Vagina (tissue), 2 donors: ENCODE measurements at regions not wholly inside any gene's neighbourhood (a gene's known extent, or its start where the extent isn't known, plus 50 kb on each side); places are given as distances from the start of the nearest gene placed in this dataset.

Source experiments
- DNase-seq, 2 donors: peaks; one replicate each; pipeline ENCODE4 v3.0.0-alpha.2; 2017; ENCODE audit errors: extremely low spot score in 2 of 2
- H3K27ac ChIP-seq: fragments of 200-600 bp; sonication (generic); one replicate; pipeline ENCODE4 v1.5.1; 2019
- H3K27me3 ChIP-seq: fragments of 200-600 bp; sonication (generic); one replicate; pipeline ENCODE4 v1.5.1; 2019
- H3K36me3 ChIP-seq, 2 donors: fragments of 200-600 bp; sonication (generic); one replicate each; pipeline ENCODE4 v1.5.1; 2017 to 2019
- H3K4me1 ChIP-seq: fragments of 200-600 bp; sonication (generic); one replicate; pipeline ENCODE4 v1.5.1; 2019
- H3K4me3 ChIP-seq, 2 donors: fragments of 200-600 bp; sonication (generic); 1 replicate in 1 of 2; 2 replicates in 1 of 2; pipeline ENCODE4 v1.5.1; 2016 to 2019
- H3K9me3 ChIP-seq: fragments of 200-600 bp; sonication (generic); one replicate; pipeline ENCODE4 v1.5.1; 2019
- POLR2A ChIP-seq, 2 donors: fragments of 450-650 bp; IDR thresholded peaks; one replicate each; pipeline ENCODE4 v1.6.1; 2017; ENCODE audit warnings: antibody characterized with exemption in 2 of 2, mild to moderate bottlenecking in 2 of 2, moderate library complexity in 2 of 2
- POLR2AphosphoS5 ChIP-seq, 2 donors: sonication (generic); formaldehyde crosslinking; IDR thresholded peaks; one replicate each; pipeline ENCODE4 v1.9.0; 2017; ENCODE audit warnings: antibody characterized with exemption in 2 of 2, mild to moderate bottlenecking in 2 of 2, low read depth in 1 of 2; ENCODE audit not compliant: insufficient read depth in 1 of 2
- intact Hi-C: fragments of 100-400 bp; cut with DNase I; formaldehyde crosslinking; loops from one replicate; pipeline ENCODE4 v1.15.1; 2023
- TF ChIP-seq, protein P1 (sequence below), 3 experiments: fragments of 450-650 bp in 2 of 3; fragments of 200-600 bp in 1 of 3; sonication (generic) in 1 of 3; IDR thresholded peaks; one replicate each; pipeline ENCODE4 v1.5.1; 2017 to 2019; ENCODE audit warnings: antibody characterized with exemption in 3 of 3, mild to moderate bottlenecking in 2 of 3, moderate library complexity in 2 of 3

DNA sequence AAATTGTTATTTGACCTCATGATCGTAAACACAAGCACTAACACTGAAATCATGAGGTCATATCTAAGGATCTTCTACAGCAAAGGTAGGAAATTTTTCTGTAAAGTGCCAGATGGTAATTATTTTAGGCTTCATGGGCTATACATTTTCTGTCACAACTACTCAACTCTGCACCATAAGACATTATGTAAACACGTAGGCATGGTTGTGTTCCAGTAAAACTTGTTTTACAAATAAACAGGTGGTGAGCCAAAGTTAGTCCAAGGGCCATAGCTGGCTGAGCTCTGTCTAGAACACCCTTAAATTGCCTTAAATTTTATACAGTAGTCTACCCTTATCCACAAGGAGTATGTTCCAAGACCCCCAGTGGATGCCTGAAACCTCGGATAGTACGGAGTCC lies 147.3 kb upstream of the CYP1B1 start:
- H3K36me3 ChIP-seq: no peaks in the 10 kb centered on the region
- intact Hi-C loops: no loop called here
- no peaks in the 10 kb centered on the region for H3K27me3 ChIP-seq
- H3K27ac ChIP-seq: no peak overlapping the region
- no peak overlapping the region for H3K4me3 ChIP-seq
- H3K4me1 ChIP-seq: peaks cover 4% of the 10 kb centered on the region
- TF ChIP-seq POLR2A (IDR thresholded peaks at IDR 0.05) (no peak), POLR2AphosphoS5 (IDR thresholded peaks at IDR 0.05; ENCODE audit: insufficient read depth in 1 of 2, low read depth in 1 of 2) (no peak)
- TF ChIP-seq, protein P1, sequence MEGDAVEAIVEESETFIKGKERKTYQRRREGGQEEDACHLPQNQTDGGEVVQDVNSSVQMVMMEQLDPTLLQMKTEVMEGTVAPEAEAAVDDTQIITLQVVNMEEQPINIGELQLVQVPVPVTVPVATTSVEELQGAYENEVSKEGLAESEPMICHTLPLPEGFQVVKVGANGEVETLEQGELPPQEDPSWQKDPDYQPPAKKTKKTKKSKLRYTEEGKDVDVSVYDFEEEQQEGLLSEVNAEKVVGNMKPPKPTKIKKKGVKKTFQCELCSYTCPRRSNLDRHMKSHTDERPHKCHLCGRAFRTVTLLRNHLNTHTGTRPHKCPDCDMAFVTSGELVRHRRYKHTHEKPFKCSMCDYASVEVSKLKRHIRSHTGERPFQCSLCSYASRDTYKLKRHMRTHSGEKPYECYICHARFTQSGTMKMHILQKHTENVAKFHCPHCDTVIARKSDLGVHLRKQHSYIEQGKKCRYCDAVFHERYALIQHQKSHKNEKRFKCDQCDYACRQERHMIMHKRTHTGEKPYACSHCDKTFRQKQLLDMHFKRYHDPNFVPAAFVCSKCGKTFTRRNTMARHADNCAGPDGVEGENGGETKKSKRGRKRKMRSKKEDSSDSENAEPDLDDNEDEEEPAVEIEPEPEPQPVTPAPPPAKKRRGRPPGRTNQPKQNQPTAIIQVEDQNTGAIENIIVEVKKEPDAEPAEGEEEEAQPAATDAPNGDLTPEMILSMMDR (IDR thresholded peaks at IDR 0.05): no peak
- DNase-seq: no peak
- H3K9me3 ChIP-seq: no peaks in the 10 kb centered on the region

DNA sequence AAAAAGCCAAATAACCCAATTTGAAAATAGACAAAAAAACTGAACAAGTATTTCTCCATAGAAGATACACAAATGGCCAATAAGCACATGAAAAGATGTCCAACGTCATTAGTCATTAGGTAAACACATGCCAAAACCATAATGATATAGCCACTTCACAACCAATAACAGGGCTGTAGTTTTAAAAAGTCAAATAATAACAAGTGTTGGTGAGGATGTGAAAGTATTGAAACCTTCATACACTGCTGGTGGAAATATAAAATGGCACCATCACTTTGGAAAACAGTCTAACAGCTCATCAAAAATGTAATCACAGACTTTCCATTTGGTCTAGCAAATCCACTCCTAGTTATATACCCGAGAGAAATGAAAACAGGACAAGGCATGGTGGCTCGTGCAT lies 144.2 kb upstream of the CYP1B1 start:
- H3K36me3 ChIP-seq: no peaks in the 10 kb centered on the region
- peaks cover 4% of the 10 kb centered on the region for H3K4me1 ChIP-seq
- H3K27ac ChIP-seq: no peak overlapping the region
- H3K27me3 ChIP-seq: no peaks in the 10 kb centered on the region
- no peak overlapping the region for H3K4me3 ChIP-seq
- intact Hi-C loops: no loop called here
- TF ChIP-seq POLR2AphosphoS5 (IDR thresholded peaks at IDR 0.05; ENCODE audit: insufficient read depth in 1 of 2, low read depth in 1 of 2): no peak
- TF ChIP-seq POLR2A (IDR thresholded peaks at IDR 0.05): no peak
- TF ChIP-seq, protein P1 (IDR thresholded peaks at IDR 0.05): no peak
- DNase-seq: no peak
- H3K9me3 ChIP-seq: no peaks in the 10 kb centered on the region

DNA sequence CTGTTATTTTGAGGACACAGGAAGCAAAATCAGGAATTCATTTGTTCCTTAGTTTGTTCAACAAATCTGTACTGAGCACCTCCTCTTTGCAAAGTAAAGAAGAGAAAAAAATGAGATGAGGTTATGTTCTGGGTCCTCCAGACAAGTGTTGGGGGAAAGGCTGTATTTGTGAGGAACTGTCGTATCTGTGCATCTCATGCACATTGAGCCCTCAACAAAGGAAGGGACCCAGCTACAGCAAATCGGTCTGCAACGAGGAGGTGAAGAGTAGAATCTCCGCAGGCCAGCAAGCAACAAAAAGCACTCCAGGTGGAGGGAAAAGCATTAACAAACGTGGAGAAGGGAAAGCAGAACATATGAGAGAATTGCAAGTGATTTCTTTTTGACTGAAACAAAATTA lies 143.0 kb upstream of the CYP1B1 start:
- no peak for DNase-seq
- H3K27ac ChIP-seq: no peak overlapping the region
- intact Hi-C loops: no loop called here
- H3K4me3 ChIP-seq: no peak overlapping the region
- no peaks in the 10 kb centered on the region for H3K36me3 ChIP-seq
- H3K27me3 ChIP-seq: no peaks in the 10 kb centered on the region
- TF ChIP-seq, protein P1 (IDR thresholded peaks at IDR 0.05): no peak
- no peaks in the 10 kb centered on the region for H3K9me3 ChIP-seq
- peaks cover 6% of the 10 kb centered on the region for H3K4me1 ChIP-seq

DNA sequence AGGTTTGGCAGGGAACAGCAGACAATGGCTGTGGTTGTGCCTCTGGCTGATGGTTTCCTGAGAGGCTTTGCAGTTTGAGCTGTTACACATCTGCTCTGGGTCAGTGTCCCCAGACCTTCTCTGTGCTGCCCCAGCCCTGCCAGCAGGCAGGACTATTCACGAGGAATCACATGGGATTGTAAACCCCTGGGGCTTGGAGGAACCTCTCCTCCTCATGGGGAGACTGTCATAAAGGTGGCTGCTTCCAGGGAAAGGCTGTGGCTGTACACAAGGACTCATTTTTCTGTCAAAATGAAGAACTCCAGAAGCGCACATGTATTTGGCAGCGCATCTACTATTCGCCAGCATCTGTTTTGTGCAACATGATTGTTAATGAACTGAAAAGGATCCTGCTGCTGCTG lies 142.6 kb upstream of the CYP1B1 start:
- Histone ChIP-seq H3K4me3 (no peak overlapping the region), H3K4me1 (peaks cover 9% of the 10 kb centered on the region), H3K36me3 (no peaks in the 10 kb centered on the region), H3K27me3 (no peaks in the 10 kb centered on the region), H3K27ac (no peak overlapping the region), H3K9me3 (no peaks in the 10 kb centered on the region)
- TF ChIP-seq, protein P1 (IDR thresholded peaks at IDR 0.05): no peak
- TF ChIP-seq POLR2A (IDR thresholded peaks at IDR 0.05) (no peak), POLR2AphosphoS5 (IDR thresholded peaks at IDR 0.05; ENCODE audit: insufficient read depth in 1 of 2, low read depth in 1 of 2) (no peak)
- intact Hi-C loops: no loop called here
- no peak for DNase-seq

DNA sequence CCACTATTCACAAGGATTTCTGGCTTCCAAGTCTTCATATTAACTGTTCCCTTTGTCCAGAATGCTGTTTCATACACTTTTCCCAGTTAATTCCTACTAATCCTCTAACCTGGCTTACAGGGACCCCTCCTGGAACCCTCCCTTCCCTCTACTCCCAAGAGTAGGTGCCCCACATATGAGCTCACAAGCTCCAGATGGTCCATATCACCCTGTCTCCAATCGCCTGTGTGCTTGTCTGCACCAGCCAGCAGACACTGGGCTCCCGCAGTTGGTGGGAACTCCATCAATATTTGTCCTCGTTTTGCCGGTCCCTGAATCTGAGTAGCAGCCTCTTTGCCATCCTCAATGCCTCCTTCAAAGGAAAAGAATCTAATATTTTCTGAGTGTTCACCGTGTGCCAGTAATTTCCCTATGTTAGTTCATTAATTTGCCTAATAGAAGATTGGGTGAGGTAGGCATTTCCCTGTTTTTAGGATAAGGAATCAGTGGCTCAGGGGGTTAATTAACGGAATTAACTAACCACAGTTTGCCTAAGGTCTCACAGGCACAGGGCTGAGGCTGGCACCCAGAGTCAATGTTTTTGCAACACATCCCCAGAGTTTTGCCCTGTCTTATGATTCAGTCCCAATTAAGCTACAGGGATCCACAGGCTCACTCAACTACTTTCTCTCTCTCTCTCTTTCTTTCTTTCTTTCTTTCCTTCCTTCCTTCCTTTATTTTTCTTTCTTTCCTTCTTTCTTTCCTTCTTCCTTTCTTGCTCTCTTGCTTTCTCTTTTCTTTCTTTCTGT lies 141.6 kb upstream of the CYP1B1 start:
- intact Hi-C loops: no loop called here
- no peak for TF ChIP-seq POLR2AphosphoS5 (IDR thresholded peaks at IDR 0.05; ENCODE audit: insufficient read depth in 1 of 2, low read depth in 1 of 2)
- TF ChIP-seq, protein P1 (IDR thresholded peaks at IDR 0.05): no peak
- TF ChIP-seq POLR2A (IDR thresholded peaks at IDR 0.05): no peak
- H3K36me3 ChIP-seq: no peaks in the 10 kb centered on the region
- no peaks in the 10 kb centered on the region for H3K27me3 ChIP-seq
- no peak for DNase-seq
- no peak overlapping the region for H3K27ac ChIP-seq
- H3K4me3 ChIP-seq: no peak overlapping the region
- peaks cover 9% of the 10 kb centered on the region for H3K4me1 ChIP-seq
- H3K9me3 ChIP-seq: no peaks in the 10 kb centered on the region
